Right lobe of liver (tissue), 4 donors: ENCODE measurements at regions not wholly inside any gene's neighbourhood (a gene's known extent, or its start where the extent isn't known, plus 50 kb on each side); places are given as distances from the start of the nearest gene placed in this dataset.

Experiments used
- CTCF ChIP-seq, 4 donors: fragments of 200-600 bp in 3 of 4; fragments of 450-650 bp in 1 of 4; IDR thresholded peaks; one replicate each; pipeline versions ENCODE4 v1.5.1 to v1.8.0; 2016 to 2022; ENCODE audit warnings: antibody characterized with exemption in 4 of 4, mild to moderate bottlenecking in 2 of 4
- POLR2A ChIP-seq: fragments of 450-650 bp; IDR thresholded peaks from one replicate; pipeline ENCODE4 v1.6.1; 2017; ENCODE audit warnings: antibody characterized with exemption, mild to moderate bottlenecking
- donor health status: DM: no; HTN: no; CAD: no.
- donor health status: DM: no; HTN: no; CAD: no.
- donor health status: DM: no; HTN: yes; CAD: no.

GRCh38 chr1:186250529-186250928 lies 124.5 kb downstream of the TPR start:
- TF ChIP-seq CTCF (IDR thresholded peaks at IDR 0.05) (no peak), POLR2A (no peak)
